Chondrocyte (in vitro differentiated cells): ENCODE measurements at regions not wholly inside any gene's neighbourhood (a gene's known extent, or its start where the extent isn't known, plus 50 kb on each side); places are given as distances from the start of the nearest gene placed in this dataset.

ENCODE experiments used
- DNase-seq: peaks from one replicate; pipeline ENCODE4 v3.0.0; 2021; ENCODE audit warnings: mixed read lengths, low spot score
- H3K27ac Mint-ChIP-seq: one replicate; pipeline ENCODE4 v1.8.0; 2021; ENCODE audit warnings: mild to moderate bottlenecking, moderate library complexity, mixed read lengths; ENCODE audit not compliant: unreplicated experiment
- H3K27me3 Mint-ChIP-seq: 2 replicates; pipeline ENCODE4 v1.8.0; 2021; ENCODE audit warnings: low read depth, mixed read lengths
- H3K36me3 Mint-ChIP-seq: 2 replicates; pipeline ENCODE4 v1.8.0; 2021; ENCODE audit warnings: low read depth, mixed read lengths
- H3K4me1 Mint-ChIP-seq: 2 replicates; pipeline ENCODE4 v1.8.0; 2021; ENCODE audit warnings: low read depth, mild to moderate bottlenecking, mixed read lengths
- H3K4me3 Mint-ChIP-seq: one replicate; pipeline ENCODE4 v1.8.0; 2021; ENCODE audit warnings: mild to moderate bottlenecking, moderate library complexity, mixed read lengths; ENCODE audit not compliant: unreplicated experiment
- H3K9me3 Mint-ChIP-seq: 2 replicates; pipeline ENCODE4 v1.8.0; 2021; ENCODE audit warnings: low read depth, mixed read lengths
- CTCF ChIP-seq: fragments of 200-600 bp; sonication (generic); IDR thresholded peaks from 2 replicates; pipeline ENCODE4 v1.5.0; 2021; ENCODE audit warnings: antibody characterized with exemption, mild to moderate bottlenecking, moderate library complexity

DNA sequence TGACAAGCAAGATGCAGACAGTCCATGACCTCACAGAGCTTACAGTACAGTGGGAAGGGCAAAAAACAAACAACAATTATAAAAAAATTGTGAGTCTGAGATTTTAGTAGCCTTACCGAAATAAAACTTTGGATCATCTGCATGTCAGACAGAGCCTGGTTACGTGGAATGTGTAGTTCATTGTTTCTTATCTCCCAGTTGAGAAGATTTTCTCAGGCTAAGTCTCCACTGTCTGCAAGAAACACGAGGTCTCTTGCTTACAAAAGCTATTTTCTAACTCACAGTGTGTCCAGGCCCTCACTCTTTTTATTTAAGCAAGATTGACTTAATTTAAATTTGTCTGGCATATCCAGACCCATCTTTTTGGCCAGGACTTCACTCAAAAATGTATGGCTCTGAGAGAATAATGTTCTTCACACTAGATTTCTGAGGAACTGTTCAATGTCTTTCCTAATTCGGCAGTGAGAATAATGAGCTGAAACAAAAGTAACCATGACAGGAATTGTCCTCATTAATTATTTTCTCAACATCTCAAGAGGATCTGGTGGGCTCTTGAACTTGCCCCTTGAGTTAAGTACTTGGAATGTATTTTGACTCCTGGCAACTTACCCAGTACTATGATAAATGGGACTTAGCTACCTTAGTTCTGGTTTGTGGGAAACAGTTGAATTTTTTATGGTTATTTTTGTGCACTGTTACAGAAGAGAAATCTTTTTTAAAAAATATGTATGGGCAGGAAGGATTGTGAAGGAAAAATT is 265.1 kb upstream of the COL8A1 start:
- TF ChIP-seq CTCF = no peak
- DNase-seq = no peak

GRCh38 chr3:99366663-99367429 is 271.5 kb upstream of the COL8A1 start:
- peaks cover 19% of the 10 kb centered on the region for H3K9me3 Mint-ChIP-seq

More for the DNA sequence above, 265.1 kb upstream of the COL8A1 start:
- Mint-ChIP-seq H3K4me3 (peak overlapping the region; percentile 5), H3K27me3 (no peaks in the 10 kb centered on the region), H3K9me3 (peaks cover 8% of the 10 kb centered on the region), H3K27ac (peak overlapping the region; percentile 88), H3K36me3 (peaks cover 22% of the 10 kb centered on the region), H3K4me1 (peaks cover 35% of the 10 kb centered on the region)

DNA sequence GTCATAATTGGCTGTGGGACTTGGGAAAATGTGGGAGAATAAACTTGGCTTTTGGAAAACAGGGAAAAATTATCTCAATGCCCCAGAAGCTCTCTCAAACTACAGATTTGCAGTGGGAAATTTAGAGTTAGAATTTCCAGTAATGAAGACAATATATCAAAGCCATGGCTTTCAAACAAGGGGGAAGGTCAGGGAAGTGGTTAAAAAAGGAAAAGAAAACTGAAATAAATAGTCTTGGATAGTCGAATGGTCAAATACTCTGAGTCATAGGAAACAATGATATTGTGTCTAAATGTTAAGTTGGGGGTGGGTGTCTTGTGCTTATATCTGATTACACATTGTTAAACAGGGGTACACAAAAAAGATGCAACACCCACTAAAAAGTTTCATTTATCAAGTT is 272.4 kb upstream of the COL8A1 start:
- Mint-ChIP-seq H3K36me3 (peaks cover 16% of the 10 kb centered on the region), H3K4me1 (peaks cover 23% of the 10 kb centered on the region), H3K27ac (no peak overlapping the region), H3K4me3 (no peak overlapping the region), H3K9me3 (peaks cover 19% of the 10 kb centered on the region), H3K27me3 (no peaks in the 10 kb centered on the region)
- no peak for DNase-seq
- TF ChIP-seq CTCF = no peak

More at GRCh38 chr3:99366663-99367429, 271.5 kb upstream of the COL8A1 start:
- Mint-ChIP-seq H3K4me3 (no peak overlapping the region), H3K36me3 (peaks cover 19% of the 10 kb centered on the region), H3K4me1 (peaks cover 23% of the 10 kb centered on the region), H3K27ac (no peak overlapping the region), H3K27me3 (no peaks in the 10 kb centered on the region)
- TF ChIP-seq CTCF = peak; percentile 27
- DNase-seq = no peak

GRCh38 chr3:99365396-99365795 is 273.0 kb upstream of the COL8A1 start:
- no peak for TF ChIP-seq CTCF

DNA sequence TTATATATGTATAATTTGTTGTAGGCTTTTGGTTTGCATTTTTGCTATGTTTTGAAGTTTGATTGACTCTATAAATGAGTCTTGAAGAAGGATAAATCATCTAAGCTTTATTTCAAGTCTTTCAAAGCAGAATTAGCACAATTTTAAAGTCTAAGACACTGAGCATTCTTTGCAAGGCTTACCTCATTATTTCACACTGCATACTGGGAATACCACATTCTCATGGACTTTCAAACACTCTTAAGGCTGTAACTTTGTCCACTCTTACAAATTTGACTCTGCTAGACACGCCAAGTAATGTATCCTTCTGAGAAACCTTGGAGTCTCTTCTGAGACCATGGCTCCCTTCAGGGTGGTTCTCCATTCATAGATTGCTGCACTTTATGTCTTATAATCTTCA is 281.3 kb upstream of the COL8A1 start:
- Mint-ChIP-seq H3K27me3 (no peaks in the 10 kb centered on the region), H3K9me3 (peaks cover 11% of the 10 kb centered on the region), H3K4me1 (peaks cover 12% of the 10 kb centered on the region), H3K36me3 (peaks cover 9% of the 10 kb centered on the region), H3K27ac (no peak overlapping the region), H3K4me3 (no peak overlapping the region)
- DNase-seq = no peak
- TF ChIP-seq CTCF = no peak

More at GRCh38 chr3:99365396-99365795, 273.0 kb upstream of the COL8A1 start:
- peaks cover 24% of the 10 kb centered on the region for H3K9me3 Mint-ChIP-seq
- no peaks in the 10 kb centered on the region for H3K27me3 Mint-ChIP-seq
- H3K4me1 Mint-ChIP-seq = peaks cover 23% of the 10 kb centered on the region
- no peak for DNase-seq
- no peak overlapping the region for H3K27ac Mint-ChIP-seq
- peaks cover 18% of the 10 kb centered on the region for H3K36me3 Mint-ChIP-seq
- no peak overlapping the region for H3K4me3 Mint-ChIP-seq
